ENCODE measurements at regions not wholly inside any gene's neighbourhood (a gene's known extent, or its start where the extent isn't known, plus 50 kb on each side); places are given as distances from the start of the nearest gene placed in this dataset.

- TF ChIP-seq, protein P1, sequence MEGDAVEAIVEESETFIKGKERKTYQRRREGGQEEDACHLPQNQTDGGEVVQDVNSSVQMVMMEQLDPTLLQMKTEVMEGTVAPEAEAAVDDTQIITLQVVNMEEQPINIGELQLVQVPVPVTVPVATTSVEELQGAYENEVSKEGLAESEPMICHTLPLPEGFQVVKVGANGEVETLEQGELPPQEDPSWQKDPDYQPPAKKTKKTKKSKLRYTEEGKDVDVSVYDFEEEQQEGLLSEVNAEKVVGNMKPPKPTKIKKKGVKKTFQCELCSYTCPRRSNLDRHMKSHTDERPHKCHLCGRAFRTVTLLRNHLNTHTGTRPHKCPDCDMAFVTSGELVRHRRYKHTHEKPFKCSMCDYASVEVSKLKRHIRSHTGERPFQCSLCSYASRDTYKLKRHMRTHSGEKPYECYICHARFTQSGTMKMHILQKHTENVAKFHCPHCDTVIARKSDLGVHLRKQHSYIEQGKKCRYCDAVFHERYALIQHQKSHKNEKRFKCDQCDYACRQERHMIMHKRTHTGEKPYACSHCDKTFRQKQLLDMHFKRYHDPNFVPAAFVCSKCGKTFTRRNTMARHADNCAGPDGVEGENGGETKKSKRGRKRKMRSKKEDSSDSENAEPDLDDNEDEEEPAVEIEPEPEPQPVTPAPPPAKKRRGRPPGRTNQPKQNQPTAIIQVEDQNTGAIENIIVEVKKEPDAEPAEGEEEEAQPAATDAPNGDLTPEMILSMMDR (IDR thresholded peaks at IDR 0.05; ENCODE audit: insufficient read depth, low read length, poor library complexity, severe bottlenecking) = no peak
- no peak for TF ChIP-seq EZH2phosphoT487 (conservative IDR thresholded peaks at IDR 0.05; ENCODE audit: low read length)
Observed at GRCh38 chr3:34225821-34226366, 427.5 kb downstream of the PDCD6IP start.
